H9 (cell line): ENCODE measurements at regions not wholly inside any gene's neighbourhood (a gene's known extent, or its start where the extent isn't known, plus 50 kb on each side); places are given as distances from the start of the nearest gene placed in this dataset.

Experiments used
- DNase-seq: peaks from one replicate; pipeline ENCODE4 v3.0.0-alpha.2; 2017
- H2AFZ ChIP-seq: one replicate; pipeline ENCODE4 v1.6.1; 2013; ENCODE audit warnings: mild to moderate bottlenecking, low read length, control low read depth, moderate library complexity
- H2AK5ac ChIP-seq: 2 replicates; pipeline ENCODE4 v1.6.1; 2013; ENCODE audit warnings: low read length, control low read depth, mixed read lengths; ENCODE audit not compliant: insufficient read length
- H2BK120ac ChIP-seq: one replicate; pipeline ENCODE4 v1.6.1; 2013; ENCODE audit warnings: low read depth, mild to moderate bottlenecking, low read length, control low read depth, inconsistent platforms; ENCODE audit not compliant: poor library complexity, severe bottlenecking
- H2BK12ac ChIP-seq: 2 replicates; pipeline ENCODE4 v1.6.1; 2013; ENCODE audit warnings: low read length, control low read depth, mixed read lengths, low read depth; ENCODE audit not compliant: insufficient read length
- H2BK15ac ChIP-seq: 2 replicates; pipeline ENCODE4 v1.6.1; 2013; ENCODE audit warnings: low read depth, low read length, control low read depth
- H2BK20ac ChIP-seq: one replicate; pipeline ENCODE4 v1.6.1; 2013; ENCODE audit warnings: low read depth, mild to moderate bottlenecking, low read length, control low read depth, inconsistent platforms; ENCODE audit not compliant: poor library complexity, severe bottlenecking
- H2BK5ac ChIP-seq: 2 replicates; pipeline ENCODE4 v1.6.1; 2013; ENCODE audit warnings: low read length, control low read depth, mixed read lengths; ENCODE audit not compliant: insufficient read length
- H3K14ac ChIP-seq: 2 replicates; pipeline ENCODE4 v1.6.1; 2013; ENCODE audit warnings: low read length, control low read depth; ENCODE audit not compliant: insufficient read depth
- H3K18ac ChIP-seq: 2 replicates; pipeline ENCODE4 v1.6.1; 2013; ENCODE audit warnings: low read depth, mild to moderate bottlenecking, mixed read lengths, low read length, control low read depth; ENCODE audit not compliant: insufficient read length
- H3K23ac ChIP-seq: 2 replicates; pipeline ENCODE4 v1.6.1; 2013; ENCODE audit warnings: low read length, control low read depth, mixed read lengths, low read depth; ENCODE audit not compliant: insufficient read length
- H3K23me2 ChIP-seq: 2 replicates; pipeline ENCODE4 v1.6.1; 2013; ENCODE audit warnings: low read depth, mild to moderate bottlenecking, mixed read lengths, low read length, control low read depth; ENCODE audit not compliant: insufficient read length, poor library complexity, severe bottlenecking
- H3K27ac ChIP-seq: 2 replicates; pipeline ENCODE4 v1.5.1; 2013; ENCODE audit warnings: low read length, control low read depth, mixed read lengths, low read depth; ENCODE audit not compliant: insufficient read length
- H3K27me3 ChIP-seq: 2 replicates; pipeline ENCODE4 v1.6.1; 2013; ENCODE audit warnings: low read length, control low read depth, inconsistent platforms; ENCODE audit not compliant: insufficient read depth
- H3K4ac ChIP-seq: 2 replicates; pipeline ENCODE4 v1.6.1; 2013; ENCODE audit warnings: low read depth, mild to moderate bottlenecking, control low read depth, inconsistent platforms, low read length, moderate library complexity
- H3K4me1 ChIP-seq: 2 replicates; pipeline ENCODE4 v1.6.1; 2013; ENCODE audit warnings: low read length, control low read depth, inconsistent platforms; ENCODE audit not compliant: insufficient read depth
- H3K4me2 ChIP-seq: 2 replicates; pipeline ENCODE4 v1.6.1; 2013; ENCODE audit warnings: low read length, control low read depth, mixed read lengths; ENCODE audit not compliant: insufficient read length, insufficient read depth
- H3K56ac ChIP-seq: 2 replicates; pipeline ENCODE4 v1.6.1; 2013; ENCODE audit warnings: low read depth, mild to moderate bottlenecking, mixed read lengths, low read length, control low read depth; ENCODE audit not compliant: insufficient read length
- H3K79me1 ChIP-seq: 2 replicates; pipeline ENCODE4 v1.6.1; 2013; ENCODE audit warnings: low read depth, mild to moderate bottlenecking, moderate library complexity, low read length, control low read depth, inconsistent platforms; ENCODE audit not compliant: insufficient read depth, poor library complexity, severe bottlenecking
- H3K79me2 ChIP-seq: 2 replicates; pipeline ENCODE4 v1.6.1; 2013; ENCODE audit warnings: low read length, control low read depth, inconsistent platforms; ENCODE audit not compliant: insufficient read depth
- H3K9ac ChIP-seq: 2 replicates; pipeline ENCODE4 v1.6.1; 2013; ENCODE audit warnings: low read length, control low read depth, mixed read lengths; ENCODE audit not compliant: insufficient read length; ENCODE audit errors: extremely low read depth
- H3K9me3 ChIP-seq: one replicate; pipeline ENCODE4 v1.6.1; 2013; ENCODE audit warnings: low read depth, low read length, inconsistent platforms; ENCODE audit not compliant: control insufficient read depth
- H3T11ph ChIP-seq: one replicate; pipeline ENCODE4 v1.6.1; 2013; ENCODE audit warnings: mild to moderate bottlenecking, low read length, control low read depth, inconsistent platforms
- H4K20me1 ChIP-seq: one replicate; pipeline ENCODE4 v1.6.1; 2013; ENCODE audit not compliant: control insufficient read depth, insufficient read length, insufficient read depth
- H4K5ac ChIP-seq: 2 replicates; pipeline ENCODE4 v1.6.1; 2013; ENCODE audit warnings: low read depth, mild to moderate bottlenecking, mixed read lengths, low read length, control low read depth; ENCODE audit not compliant: insufficient read length
- H4K8ac ChIP-seq: replicated peaks from 2 replicates; pipeline ENCODE4 v1.6.1; 2013; ENCODE audit warnings: low read length, control low read depth, mixed read lengths, low read depth; ENCODE audit not compliant: insufficient read length
- H4K91ac ChIP-seq: 2 replicates; pipeline ENCODE4 v1.6.1; 2013; ENCODE audit warnings: low read depth, mild to moderate bottlenecking, moderate library complexity, mixed read lengths, low read length, control low read depth; ENCODE audit not compliant: insufficient read length
- H3K27ac Mint-ChIP-seq, 3 experiments: 2 replicates in 2 of 3; 3 replicates in 1 of 3; pipeline ENCODE4 v1.8.0; 2020 to 2021; ENCODE audit warnings: mixed read lengths in 3 of 3, mild to moderate bottlenecking in 1 of 3, moderate library complexity in 1 of 3
- H3K27me3 Mint-ChIP-seq: 2 replicates; pipeline ENCODE4 v1.8.0; 2021; ENCODE audit warnings: low read depth, mild to moderate bottlenecking, moderate library complexity, mixed read lengths
- H3K36me3 Mint-ChIP-seq, 3 experiments: 2 replicates in 2 of 3; 3 replicates in 1 of 3; pipeline ENCODE4 v1.8.0; 2020 to 2021; ENCODE audit warnings: low read depth in 3 of 3, mixed read lengths in 3 of 3; ENCODE audit not compliant: insufficient read depth in 1 of 3
- H3K4me1 Mint-ChIP-seq, 2 experiments: 2 replicates each; pipeline ENCODE4 v1.8.0; 2020; ENCODE audit warnings: mixed read lengths in 2 of 2
- H3K4me3 Mint-ChIP-seq, 2 experiments: 2 replicates in 1 of 2; 3 replicates in 1 of 2; pipeline ENCODE4 v1.8.0; 2020 to 2021; ENCODE audit warnings: mild to moderate bottlenecking in 2 of 2, mixed read lengths in 2 of 2, moderate library complexity in 1 of 2
- H3K9me3 Mint-ChIP-seq, 2 experiments: 2 replicates in 1 of 2; 3 replicates in 1 of 2; pipeline ENCODE4 v1.8.0; 2020; ENCODE audit warnings: mild to moderate bottlenecking in 2 of 2, mixed read lengths in 2 of 2, moderate library complexity in 1 of 2
- CTCF ChIP-seq: fragments of 200-600 bp; sonication (generic); conservative IDR thresholded peaks from 3 replicates; pipeline ENCODE4 v1.8.0; 2021; ENCODE audit warnings: antibody characterized with exemption, mild to moderate bottlenecking

DNA sequence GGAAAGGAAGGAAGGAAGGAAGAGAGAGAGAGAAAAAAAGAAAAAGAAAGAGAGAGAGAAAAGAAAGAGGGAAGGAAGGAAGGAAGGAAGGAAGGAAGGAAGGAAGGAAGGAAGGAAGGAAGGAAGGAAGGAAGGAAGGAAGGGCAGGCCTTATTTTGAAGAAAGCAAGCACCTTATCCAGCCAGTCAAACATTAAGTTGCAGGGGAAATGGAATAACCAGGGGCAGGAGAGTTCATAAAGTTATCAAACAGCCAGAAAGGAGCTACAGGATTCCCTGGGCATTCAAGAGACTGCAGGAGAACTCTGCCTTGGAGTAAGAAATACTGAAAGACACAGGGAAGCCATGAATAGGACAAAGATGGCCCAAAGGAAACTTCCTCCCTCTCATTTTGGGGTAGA is 672.0 kb upstream of the INTU start:
- H3K4ac ChIP-seq = no peak overlapping the region
- H3K23ac ChIP-seq = no peak overlapping the region
- no peak overlapping the region for H2BK12ac ChIP-seq
- no peak overlapping the region for H3K18ac ChIP-seq
- no peak overlapping the region for H3K27ac Mint-ChIP-seq
- no peak overlapping the region for H3K9ac ChIP-seq
- DNase-seq = no peak
- H3K36me3 Mint-ChIP-seq = no peaks in the 10 kb centered on the region
- H3T11ph ChIP-seq = no peak overlapping the region
- H2BK5ac ChIP-seq = no peak overlapping the region
- H3K27ac ChIP-seq = no peak overlapping the region
- H3K14ac ChIP-seq = no peak overlapping the region
- no peak overlapping the region for H2BK120ac ChIP-seq
- no peaks in the 10 kb centered on the region; the same call in 1 of the 2 replicates for H3K79me2 ChIP-seq
- TF ChIP-seq CTCF = no peak
- H3K4me2 ChIP-seq = no peak overlapping the region
- no peaks in the 10 kb centered on the region for H3K23me2 ChIP-seq
- no peak overlapping the region for H3K4me3 Mint-ChIP-seq
- no peak overlapping the region for H2AFZ ChIP-seq
- H3K56ac ChIP-seq = no peak overlapping the region
- H4K20me1 ChIP-seq = no peaks in the 10 kb centered on the region
- no peak overlapping the region for H4K5ac ChIP-seq
- H4K8ac ChIP-seq = no peak overlapping the region
- H2BK15ac ChIP-seq = no peak overlapping the region
- H3K4me1 Mint-ChIP-seq = peaks cover 12 to 13% of the 10 kb centered on the region in 2 experiments
- no peaks in the 10 kb centered on the region for H3K4me1 ChIP-seq
- no peaks in the 10 kb centered on the region for H3K9me3 ChIP-seq
- no peak overlapping the region for H2AK5ac ChIP-seq
- no peaks in the 10 kb centered on the region for H3K27me3 ChIP-seq
- no peaks in the 10 kb centered on the region for H3K9me3 Mint-ChIP-seq
- H2BK20ac ChIP-seq = no peak overlapping the region
- H3K79me1 ChIP-seq = no peaks in the 10 kb centered on the region
- H3K27me3 Mint-ChIP-seq = no peaks in the 10 kb centered on the region
- H4K91ac ChIP-seq = no peak overlapping the region
